ENCODE measurements at regions not wholly inside any gene's neighbourhood (a gene's known extent, or its start where the extent isn't known, plus 50 kb on each side); places are given as distances from the start of the nearest gene placed in this dataset.
"Not testable (repeated sequence)": the region's sequence is repeated elsewhere in the genome, so short reads cannot be mapped to it uniquely, and the experiment has no call there.

DNA sequence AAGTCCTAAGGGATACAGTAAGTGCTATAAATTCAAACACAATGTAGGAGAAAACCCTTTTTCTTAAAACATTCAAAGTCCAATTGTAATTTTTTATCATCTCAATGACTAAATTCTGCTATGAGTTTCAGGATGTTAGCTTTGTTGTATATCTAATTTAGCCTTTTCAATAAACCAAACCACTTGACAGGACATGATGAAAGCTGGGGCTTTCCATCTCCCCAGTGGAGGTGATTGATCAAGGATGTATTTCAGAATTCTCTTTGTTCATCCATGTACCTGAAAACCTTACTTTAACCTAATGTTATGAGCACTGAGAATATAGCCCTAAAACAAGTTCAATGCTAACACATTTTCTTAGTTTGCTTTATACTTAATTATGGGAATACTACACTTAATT lies 639.0 kb upstream of the ITGA1 start:
- H3K9me3 Mint-ChIP-seq: no peaks in the 10 kb centered on the region
- TF ChIP-seq, protein P1, sequence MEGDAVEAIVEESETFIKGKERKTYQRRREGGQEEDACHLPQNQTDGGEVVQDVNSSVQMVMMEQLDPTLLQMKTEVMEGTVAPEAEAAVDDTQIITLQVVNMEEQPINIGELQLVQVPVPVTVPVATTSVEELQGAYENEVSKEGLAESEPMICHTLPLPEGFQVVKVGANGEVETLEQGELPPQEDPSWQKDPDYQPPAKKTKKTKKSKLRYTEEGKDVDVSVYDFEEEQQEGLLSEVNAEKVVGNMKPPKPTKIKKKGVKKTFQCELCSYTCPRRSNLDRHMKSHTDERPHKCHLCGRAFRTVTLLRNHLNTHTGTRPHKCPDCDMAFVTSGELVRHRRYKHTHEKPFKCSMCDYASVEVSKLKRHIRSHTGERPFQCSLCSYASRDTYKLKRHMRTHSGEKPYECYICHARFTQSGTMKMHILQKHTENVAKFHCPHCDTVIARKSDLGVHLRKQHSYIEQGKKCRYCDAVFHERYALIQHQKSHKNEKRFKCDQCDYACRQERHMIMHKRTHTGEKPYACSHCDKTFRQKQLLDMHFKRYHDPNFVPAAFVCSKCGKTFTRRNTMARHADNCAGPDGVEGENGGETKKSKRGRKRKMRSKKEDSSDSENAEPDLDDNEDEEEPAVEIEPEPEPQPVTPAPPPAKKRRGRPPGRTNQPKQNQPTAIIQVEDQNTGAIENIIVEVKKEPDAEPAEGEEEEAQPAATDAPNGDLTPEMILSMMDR (IDR thresholded peaks at IDR 0.05): no peak
- no peaks in the 10 kb centered on the region for H3K27me3 Mint-ChIP-seq (ENCODE audit: low read depth, poor library complexity)
- no peak overlapping the region for H3K4me3 Mint-ChIP-seq
- no peaks in the 10 kb centered on the region for H3K4me1 Mint-ChIP-seq
- DNase-seq: no peak
- no peak overlapping the region for H3K27ac Mint-ChIP-seq
- no peaks in the 10 kb centered on the region for H3K36me3 Mint-ChIP-seq (ENCODE audit: low read depth)

- no peaks in the 10 kb centered on the region for H3K9me3 Mint-ChIP-seq
- no peak overlapping the region for H3K4me3 Mint-ChIP-seq
These were observed 637.2 kb upstream of the ITGA1 start for GRCh38 chr5:52150501-52150900.

DNA sequence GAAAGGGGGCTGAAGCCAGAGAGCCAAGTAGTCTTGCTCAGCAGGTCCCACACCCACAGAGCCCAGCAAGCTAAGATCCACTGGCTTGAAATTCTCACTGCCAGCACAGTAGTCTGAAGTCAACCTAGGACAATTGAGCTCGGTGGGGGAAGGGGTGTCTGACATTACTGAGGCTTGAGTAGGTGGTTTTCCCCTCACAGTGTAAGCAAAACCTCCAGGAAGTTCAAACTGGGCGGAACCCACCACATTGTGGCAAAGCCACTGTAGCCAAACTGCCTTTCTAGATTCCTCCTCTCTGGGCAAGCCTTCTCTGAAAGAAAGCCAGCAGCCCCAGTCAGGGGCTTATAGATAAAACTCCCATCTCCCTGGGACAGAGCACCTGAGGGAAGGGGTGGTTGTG lies 630.9 kb upstream of the ITGA1 start:
- H3K4me3 Mint-ChIP-seq; H3K27me3 Mint-ChIP-seq (ENCODE audit: low read depth, poor library complexity); H3K9me3 Mint-ChIP-seq; H3K27ac Mint-ChIP-seq; DNase-seq; H3K4me1 Mint-ChIP-seq; H3K36me3 Mint-ChIP-seq (ENCODE audit: low read depth): not testable (repeated sequence)

More at GRCh38 chr5:52150501-52150900, 637.2 kb upstream of the ITGA1 start:
- TF ChIP-seq, protein P1 (IDR thresholded peaks at IDR 0.05): no peak
- Mint-ChIP-seq H3K27ac (no peak overlapping the region), H3K4me1 (no peaks in the 10 kb centered on the region), H3K36me3 (ENCODE audit: low read depth) (no peaks in the 10 kb centered on the region), H3K27me3 (ENCODE audit: low read depth, poor library complexity) (no peaks in the 10 kb centered on the region)
- no peak for DNase-seq

DNA sequence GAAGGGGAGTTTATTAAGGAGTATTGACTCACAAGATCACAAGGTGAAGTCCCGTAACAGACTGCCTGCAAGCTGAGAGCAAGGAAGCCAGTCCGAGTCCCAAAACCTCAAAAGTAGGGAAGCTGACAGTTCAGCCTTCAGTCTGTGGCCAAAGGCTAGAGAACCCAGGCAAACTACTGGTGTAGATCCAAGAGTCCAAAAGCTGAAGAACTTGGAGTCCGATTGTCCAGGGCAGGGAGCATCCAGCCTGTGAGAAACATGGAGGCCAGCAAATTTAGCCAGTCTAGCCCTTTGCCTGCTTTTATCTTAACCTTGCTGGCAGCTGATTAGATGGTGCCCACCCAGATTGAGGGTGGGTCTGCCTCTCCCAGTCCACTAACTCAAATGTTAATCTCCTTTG lies 621.9 kb upstream of the ITGA1 start:
- peaks cover 14% of the 10 kb centered on the region for H3K9me3 Mint-ChIP-seq
- not testable (repeated sequence) for DNase-seq; H3K4me3 Mint-ChIP-seq; H3K27ac Mint-ChIP-seq; H3K36me3 Mint-ChIP-seq (ENCODE audit: low read depth); H3K27me3 Mint-ChIP-seq (ENCODE audit: low read depth, poor library complexity); H3K4me1 Mint-ChIP-seq

DNA sequence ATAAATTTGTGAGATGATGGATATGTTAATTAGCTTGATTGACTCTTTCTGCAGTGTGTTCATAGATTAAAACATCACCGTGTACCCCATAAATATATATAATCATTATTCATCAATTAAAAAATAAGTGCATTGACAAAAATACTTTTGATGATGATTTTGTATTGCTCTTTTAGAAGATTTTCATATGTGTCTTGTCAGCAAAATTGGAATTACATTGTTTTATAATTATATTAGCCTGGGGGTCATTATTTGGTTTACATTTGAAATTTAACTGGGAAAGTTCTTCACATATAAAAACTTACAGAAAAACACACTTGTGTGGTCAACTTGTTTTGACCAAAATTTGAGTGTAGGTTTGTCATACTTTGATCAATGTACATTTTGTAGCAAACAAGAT lies 614.6 kb upstream of the ITGA1 start:
- Mint-ChIP-seq H3K9me3 (peaks cover 11% of the 10 kb centered on the region), H3K27me3 (ENCODE audit: low read depth, poor library complexity) (no peaks in the 10 kb centered on the region), H3K4me1 (no peaks in the 10 kb centered on the region), H3K27ac (no peak overlapping the region), H3K4me3 (no peak overlapping the region), H3K36me3 (ENCODE audit: low read depth) (no peaks in the 10 kb centered on the region)
- TF ChIP-seq, protein P1 (IDR thresholded peaks at IDR 0.05): no peak
- DNase-seq: no peak

DNA sequence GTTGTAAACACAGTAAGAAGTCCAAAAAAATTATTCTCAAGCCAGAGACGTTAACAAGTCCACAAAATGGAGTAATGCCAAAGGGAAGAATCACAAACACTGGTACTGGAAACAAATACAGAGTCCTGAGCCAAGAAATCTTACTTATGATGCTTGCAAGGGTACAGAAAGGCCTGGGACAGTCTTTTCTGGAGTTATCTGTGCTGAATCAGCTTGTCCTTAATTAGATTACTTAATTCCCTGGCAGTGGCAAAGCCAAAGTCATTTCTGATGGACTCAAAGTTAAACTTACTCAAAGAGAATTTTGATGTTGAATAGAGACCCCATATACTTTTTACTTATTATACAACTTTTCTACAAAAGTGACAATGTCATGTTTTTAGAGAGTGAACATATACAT lies 610.5 kb upstream of the ITGA1 start:
- DNase-seq: no peak
- Mint-ChIP-seq H3K36me3 (ENCODE audit: low read depth) (no peaks in the 10 kb centered on the region), H3K27me3 (ENCODE audit: low read depth, poor library complexity) (no peaks in the 10 kb centered on the region), H3K4me1 (no peaks in the 10 kb centered on the region), H3K4me3 (no peak overlapping the region), H3K9me3 (no peaks in the 10 kb centered on the region), H3K27ac (no peak overlapping the region)
- TF ChIP-seq, protein P1 (IDR thresholded peaks at IDR 0.05): no peak

DNA sequence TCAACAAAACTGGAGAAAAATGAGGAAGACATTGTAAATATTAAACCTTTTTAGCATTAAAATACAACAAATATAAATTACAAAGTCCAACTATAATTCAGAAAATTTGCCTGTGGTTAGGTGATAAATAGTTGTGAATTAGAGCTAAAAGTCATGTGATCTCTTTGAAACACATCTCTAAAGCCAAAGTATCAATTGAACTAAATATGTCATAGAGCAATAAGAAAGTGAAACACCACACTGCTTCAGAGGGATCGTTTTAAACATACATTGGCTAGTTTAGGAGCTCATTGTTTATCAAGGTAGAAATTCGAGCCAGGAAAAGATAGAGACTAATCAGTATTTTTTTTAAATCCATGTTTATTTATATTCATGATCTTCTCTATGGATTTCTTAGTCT lies 606.3 kb upstream of the ITGA1 start:
- H3K4me1 Mint-ChIP-seq: no peaks in the 10 kb centered on the region
- peaks cover 3% of the 10 kb centered on the region for H3K27me3 Mint-ChIP-seq (ENCODE audit: low read depth, poor library complexity)
- H3K9me3 Mint-ChIP-seq: no peaks in the 10 kb centered on the region
- TF ChIP-seq, protein P1 (IDR thresholded peaks at IDR 0.05): no peak
- no peak overlapping the region for H3K27ac Mint-ChIP-seq
- H3K4me3 Mint-ChIP-seq: no peak overlapping the region
- no peaks in the 10 kb centered on the region for H3K36me3 Mint-ChIP-seq (ENCODE audit: low read depth)
- DNase-seq: no peak

Measured in nephron progenitor cell (in vitro differentiated cells).